A549 (cell line): ENCODE measurements at regions not wholly inside any gene's neighbourhood (a gene's known extent, or its start where the extent isn't known, plus 50 kb on each side); places are given as distances from the start of the nearest gene placed in this dataset.

Experiments
- ATAC-seq, 2 experiments: fragments of 200-7000 bp in 1 of 2; fragments of >200 bp in 1 of 2; cut with Nextera tagmentation in 1 of 2; cut with Tn5 transposase in 1 of 2; 3 replicates each; pipeline versions ENCODE4 v1.8.0 to v1.9.1; 2018 to 2020; ENCODE audit warnings: mild to moderate bottlenecking in 1 of 2, moderate library complexity in 1 of 2
- CTCF ChIA-PET: fragments of 300-600 bp; sonication (Branson Sonifier 250); formaldehyde crosslinking; extraction: SDS; loops from one replicate; lab custom pipeline; 2021; ENCODE audit warnings: antibody characterized with exemption, inconsistent platforms; lab: Yijun Ruan, JAX
- POLR2A ChIA-PET: fragments of 350-600 bp; formaldehyde crosslinking; extraction: SDS; loops from one replicate; lab custom pipeline; 2021; ENCODE audit warnings: antibody characterized with exemption, inconsistent platforms; lab: Yijun Ruan, JAX
- DNase-seq, 2 experiments: peaks; one replicate each; pipeline versions ENCODE4 v3.0.0 to v3.0.0-alpha.2; 2011 to 2016; ENCODE audit warnings: low read depth in 1 of 2, low spot score in 1 of 2
- FAIRE-seq: peaks from 2 replicates; lab custom pipeline; 2011; peaks lifted over from hg19 to GRCh38; lab: Jason Lieb, UNC
- H3K27ac ChIP-seq, 2 experiments: fragments of >200 bp; sonication (Bioruptor Twin); formaldehyde crosslinking; 3 replicates each; pipeline ENCODE4 v1.5.1; 2016 to 2017
- H3K4me1 ChIP-seq: fragments of >200 bp; sonication (Bioruptor Twin); formaldehyde crosslinking; 3 replicates; pipeline ENCODE4 v1.6.1; 2016
- H3K4me2 ChIP-seq: fragments of >200 bp; sonication (Bioruptor Twin); formaldehyde crosslinking; 3 replicates; pipeline ENCODE4 v1.6.1; 2016
- H3K4me3 ChIP-seq: fragments of >200 bp; sonication (Bioruptor Twin); formaldehyde crosslinking; 3 replicates; pipeline ENCODE4 v1.5.1; 2016
- H3K9me3 ChIP-seq: fragments of >200 bp; sonication (Bioruptor Twin); formaldehyde crosslinking; 3 replicates; pipeline ENCODE4 v1.6.1; 2016
- ATOH8 ChIP-seq: fragments of 250-450 bp; sonication (Bioruptor Pico); IDR thresholded peaks from 2 replicates; pipeline ENCODE4 v1.5.0; 2020; ENCODE audit warnings: low read depth, mild to moderate bottlenecking, moderate library complexity
- CBX2 ChIP-seq: fragments of 200-600 bp; sonication (generic); IDR thresholded peaks from 2 replicates; pipeline ENCODE4 v1.6.1; 2016; ENCODE audit warnings: low read depth, mild to moderate bottlenecking, borderline replicate concordance
- CTCF ChIP-seq: fragments of >200 bp; sonication (Bioruptor Twin); formaldehyde crosslinking; IDR thresholded peaks from 3 replicates; pipeline ENCODE4 v1.5.1; 2016
- EHMT2 ChIP-seq: fragments of 200-600 bp; sonication (generic); IDR thresholded peaks from 2 replicates; pipeline ENCODE4 v1.6.1; 2016; ENCODE audit warnings: antibody characterized with exemption, low read depth, mild to moderate bottlenecking, moderate library complexity
- EP300 ChIP-seq, 2 experiments: fragments of >200 bp; sonication (Bioruptor Twin); formaldehyde crosslinking; IDR thresholded peaks; 2 replicates in 1 of 2; 3 replicates in 1 of 2; pipeline ENCODE4 v1.6.1; 2016 to 2017
- FOSB ChIP-seq: fragments of 250-450 bp; sonication (Bioruptor Pico); IDR thresholded peaks from 2 replicates; pipeline ENCODE4 v1.5.0; 2020; ENCODE audit warnings: mild to moderate bottlenecking, moderate library complexity
- HES2 ChIP-seq: fragments of >200 bp; sonication (Bioruptor Twin); formaldehyde crosslinking; IDR thresholded peaks from 2 replicates; pipeline ENCODE4 v1.6.1; 2016
- HOXA7 ChIP-seq: fragments of 250-450 bp; sonication (Bioruptor Pico); IDR thresholded peaks from 2 replicates; pipeline ENCODE4 v1.5.0; 2020; ENCODE audit warnings: mild to moderate bottlenecking, moderate library complexity
- HOXB13 ChIP-seq: fragments of 250-450 bp; sonication (Bioruptor Pico); IDR thresholded peaks from 2 replicates; pipeline ENCODE4 v1.5.0; 2020; ENCODE audit warnings: low read depth, mild to moderate bottlenecking, moderate library complexity
- KDM1A ChIP-seq: fragments of 200-600 bp; sonication (generic); IDR thresholded peaks from 2 replicates; pipeline ENCODE4 v1.6.1; 2016; ENCODE audit warnings: low read depth, mild to moderate bottlenecking
- KDM5A ChIP-seq: fragments of 200-600 bp; sonication (generic); IDR thresholded peaks from 2 replicates; pipeline ENCODE4 v1.6.1; 2016; ENCODE audit warnings: antibody characterized with exemption, mild to moderate bottlenecking
- MYC ChIP-seq: IDR thresholded peaks from 2 replicates; pipeline ENCODE4 v1.6.1; 2012; ENCODE audit warnings: mild to moderate bottlenecking, inconsistent platforms, low read length, improper control_type of control experiment, borderline replicate concordance
- NFE2L2 ChIP-seq: fragments of 150-350 bp; conservative IDR thresholded peaks from 2 replicates; pipeline ENCODE4 v1.6.1; 2014; ENCODE audit warnings: low read length
- NPAS2 ChIP-seq: fragments of 250-450 bp; sonication (Bioruptor Pico); IDR thresholded peaks from 2 replicates; pipeline ENCODE4 v1.8.0; 2022; ENCODE audit warnings: mild to moderate bottlenecking, moderate library complexity, borderline replicate concordance
- POLR2A ChIP-seq: IDR thresholded peaks from 2 replicates; pipeline ENCODE4 v1.6.1; 2012; ENCODE audit warnings: mild to moderate bottlenecking, low read length
- POLR2AphosphoS2 ChIP-seq: conservative IDR thresholded peaks from 2 replicates; pipeline ENCODE4 v1.6.1; 2012; ENCODE audit warnings: low read length, improper control_type of control experiment, inconsistent platforms
- RAD21 ChIP-seq, 2 experiments: fragments of >200 bp in 1 of 2; sonication (Bioruptor Twin) in 1 of 2; formaldehyde crosslinking in 1 of 2; IDR thresholded peaks in 1 of 2; conservative IDR thresholded peaks in 1 of 2; 2 replicates in 1 of 2; 3 replicates in 1 of 2; pipeline ENCODE4 v1.6.1; 2012 to 2018; ENCODE audit warnings: inconsistent platforms in 1 of 2
- RARB ChIP-seq: fragments of 250-450 bp; sonication (Bioruptor Pico); IDR thresholded peaks from 2 replicates; pipeline ENCODE4 v1.8.0; 2021; ENCODE audit warnings: mild to moderate bottlenecking, moderate library complexity
- RCOR1 ChIP-seq: fragments of 150-350 bp; IDR thresholded peaks from 2 replicates; pipeline ENCODE4 v1.6.1; 2014; ENCODE audit warnings: antibody characterized with exemption, low read length, low read depth
- ZFP36 ChIP-seq: fragments of 450-650 bp; IDR thresholded peaks from 2 replicates; pipeline ENCODE4 v1.6.1; 2014; ENCODE audit warnings: borderline replicate concordance; ENCODE audit not compliant: partially characterized antibody
- ZNF302 ChIP-seq: fragments of 250-450 bp; sonication (Bioruptor Pico); IDR thresholded peaks from 2 replicates; pipeline ENCODE4 v1.9.0; 2021; ENCODE audit warnings: inconsistent platforms, mild to moderate bottlenecking, moderate library complexity
- WGBS: methylation state at CpG from one replicate; pipeline ENCODE4 v1.1.6; 2017; ENCODE audit errors: missing lambda C conversion rate; 5-methylcytosine and 5-hydroxymethylcytosine counted together

- FAIRE-seq (no peak), ATAC-seq (no peak), DNase-seq (no peak)
- no peak for TF ChIP-seq HOXA7 (CRISPR knock-in tag)
- no peak for TF ChIP-seq ZNF302 (CRISPR knock-in tag)
- no peak for TF ChIP-seq EHMT2
- no peak for TF ChIP-seq RCOR1
- TF ChIP-seq CTCF = no peak
- no peak for TF ChIP-seq EP300 (IDR thresholded peaks at IDR 0.05)
- no peak for TF ChIP-seq HES2
- TF ChIP-seq FOSB (CRISPR knock-in tag) = no peak
- TF ChIP-seq NFE2L2 = no peak
- no peak for TF ChIP-seq NPAS2 (CRISPR knock-in tag)
- TF ChIP-seq HOXB13 (CRISPR knock-in tag) = no peak
- no peak for TF ChIP-seq RAD21 (conservative IDR thresholded peaks at IDR 0.05 in 1 of 2, IDR thresholded peaks at IDR 0.05 in 1 of 2)
- Histone ChIP-seq H3K4me3 (no peak overlapping the region), H3K4me1 (no peaks in the 10 kb centered on the region), H3K27ac (no peak overlapping the region), H3K9me3 (no peaks in the 10 kb centered on the region), H3K4me2 (no peak overlapping the region)
- ChIA-PET CTCF (no interaction called here), POLR2A (no interaction called here)
- 59% methylated on average over 4 of the region's 4 CpGs for WGBS
Observed at GRCh38 chr6:71642793-71643192, 243.6 kb upstream of the RIMS1 start.

- POLR2A ChIA-PET = no interaction called here
- TF ChIP-seq KDM1A (no peak), POLR2A (no peak), POLR2AphosphoS2 (no peak), RARB (CRISPR knock-in tag) (no peak), KDM5A (no peak)
- TF ChIP-seq, all 56 proteins: peak for 0
- Histone ChIP-seq H3K9me3 (no peaks in the 10 kb centered on the region), H3K4me2 (no peak overlapping the region), H3K27ac (no peak overlapping the region), H3K4me3 (no peak overlapping the region), H3K4me1 (no peaks in the 10 kb centered on the region)
- ATAC-seq (no peak), FAIRE-seq (no peak), DNase-seq (no peak)
- WGBS = 33% methylated on average over 3 of the region's 3 CpGs
- CTCF ChIA-PET = no interaction called here
Observed at GRCh38 chr6:71645299-71645698, 241.1 kb upstream of the RIMS1 start.

GRCh38 chr6:71649915-71650314 lies 236.4 kb upstream of the RIMS1 start:
- ChIA-PET CTCF (no interaction called here), POLR2A (no interaction called here)
- DNase-seq (no peak), FAIRE-seq (no peak), ATAC-seq (no peak)
- H3K4me1 ChIP-seq = no peaks in the 10 kb centered on the region
- H3K27ac ChIP-seq = no peak overlapping the region
- H3K4me3 ChIP-seq = no peak overlapping the region
- H3K4me2 ChIP-seq = no peak overlapping the region
- TF ChIP-seq HOXA7 (CRISPR knock-in tag) (no peak), CBX2 (no peak), MYC (no peak), ATOH8 (no peak), ZFP36 (no peak)
- WGBS = 30% methylated on average over 2 of the region's 2 CpGs
- H3K9me3 ChIP-seq = no peaks in the 10 kb centered on the region
